HG03342 (cell line): ENCODE measurements at regions not wholly inside any gene's neighbourhood (a gene's known extent, or its start where the extent isn't known, plus 50 kb on each side); places are given as distances from the start of the nearest gene placed in this dataset.

Experiments used
- ATAC-seq: cut with Tn5 transposase; IDR thresholded peaks from one replicate; pipeline ENCODE4 v1.9.1; 2021; ENCODE audit warnings: mild to moderate bottlenecking, moderate library complexity; ENCODE audit not compliant: unreplicated experiment

DNA sequence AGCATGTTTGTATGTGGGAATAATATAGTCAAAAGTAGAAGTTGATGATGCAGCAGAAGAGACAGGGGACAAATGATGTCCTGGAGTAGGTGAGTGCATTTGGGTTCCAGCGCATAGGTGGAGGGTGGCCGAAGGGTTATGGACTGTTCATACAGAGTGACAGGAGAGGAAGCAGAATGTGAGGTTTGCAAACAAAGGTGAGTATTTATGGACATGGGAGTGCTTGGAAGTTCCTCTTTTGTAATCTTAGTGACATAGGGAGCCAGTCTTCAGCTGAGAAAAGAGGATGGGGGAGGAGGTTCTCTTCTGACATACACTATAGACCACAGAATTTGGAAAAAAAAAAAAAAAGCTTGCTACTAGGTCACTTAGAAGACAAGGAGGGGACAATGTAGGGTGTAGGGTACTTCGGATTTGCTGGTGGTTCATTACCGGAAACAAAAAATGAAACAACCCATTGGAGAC lies 331.6 kb downstream of the DLEU7 start:
- peak; percentile 72 for ATAC-seq

DNA sequence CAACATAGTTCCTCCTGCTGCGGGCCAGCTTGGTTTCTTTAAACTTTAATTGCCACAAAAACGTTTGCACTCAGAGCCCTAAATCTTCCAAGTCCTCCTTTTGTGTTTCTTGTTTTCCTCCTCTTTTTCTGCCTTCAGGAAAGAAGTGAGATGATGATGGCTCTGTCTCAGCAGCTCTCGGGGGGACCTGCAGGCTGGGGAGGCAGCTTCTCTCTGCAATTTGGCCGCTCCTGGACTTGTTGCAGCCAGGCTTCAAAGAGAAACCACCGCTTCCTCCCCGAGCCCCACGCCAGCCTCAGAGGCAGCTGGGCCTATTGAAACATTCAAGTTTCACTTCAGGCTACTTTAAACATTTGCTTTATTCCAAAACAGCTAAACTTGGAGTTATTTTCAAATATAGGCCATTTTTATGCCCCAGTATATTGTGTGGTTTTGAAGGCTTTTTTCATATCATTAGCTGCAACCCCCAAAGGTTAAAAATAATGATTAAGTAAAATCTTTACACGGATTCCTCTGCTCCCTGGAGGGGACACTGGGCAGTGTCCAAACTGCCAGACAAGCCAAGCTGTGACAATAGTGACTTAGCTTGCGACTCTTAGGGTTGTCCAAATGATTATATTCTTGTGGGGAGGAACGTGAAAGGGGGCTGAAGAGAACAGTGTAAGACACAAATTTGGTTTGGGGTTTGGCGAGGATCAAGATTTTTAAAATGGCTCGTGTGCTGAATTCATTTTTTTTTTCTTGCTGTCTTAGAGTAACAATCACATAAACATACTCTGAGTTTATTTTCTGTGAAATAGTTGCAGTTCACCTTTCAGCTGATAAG lies 330.8 kb downstream of the DLEU7 start:
- peak; percentile 74 for ATAC-seq

GRCh38 chr13:50513300-50513877 lies 330.1 kb downstream of the DLEU7 start:
- ATAC-seq, result peak; percentile 4

DNA sequence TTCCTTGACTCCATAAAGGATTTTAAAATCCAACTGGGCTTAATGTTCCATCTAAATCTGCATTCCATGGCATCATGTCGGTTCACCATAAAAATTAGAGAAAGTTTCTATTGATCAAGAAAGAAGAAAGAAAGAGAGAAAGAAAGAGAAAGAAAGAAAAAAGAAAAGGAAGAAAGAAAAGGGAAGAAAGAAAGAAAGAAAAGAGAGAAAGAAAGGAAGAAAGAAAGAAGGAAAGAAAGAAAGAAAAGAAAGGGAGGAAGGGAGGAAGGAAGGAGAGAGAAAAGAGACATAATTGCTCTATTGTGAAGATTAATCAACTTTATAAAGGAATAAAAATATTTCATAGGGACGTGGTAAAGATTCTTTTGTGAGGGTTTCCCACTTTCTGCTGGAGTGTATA lies 329.2 kb downstream of the DLEU7 start:
- ATAC-seq, result no peak

DNA sequence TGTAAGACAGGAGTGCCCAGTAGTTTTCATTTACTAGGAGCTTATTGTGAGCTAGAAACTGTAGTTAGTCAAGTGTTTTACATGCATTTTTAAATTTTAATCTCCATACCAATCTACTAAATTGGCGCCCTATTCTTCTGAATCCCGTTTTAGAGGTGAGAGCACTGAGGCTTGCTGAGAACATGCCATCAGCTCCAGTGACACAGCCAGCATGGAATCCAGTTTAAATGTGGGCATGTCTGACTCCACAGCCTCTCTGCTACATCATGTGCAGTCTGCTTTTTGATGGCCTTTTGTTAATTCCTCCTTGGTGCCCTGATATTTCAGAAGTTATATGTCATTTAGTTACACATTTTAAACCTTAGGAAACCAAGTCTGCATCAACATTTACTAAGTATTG lies 325.4 kb downstream of the DLEU7 start:
- no peak for ATAC-seq

DNA sequence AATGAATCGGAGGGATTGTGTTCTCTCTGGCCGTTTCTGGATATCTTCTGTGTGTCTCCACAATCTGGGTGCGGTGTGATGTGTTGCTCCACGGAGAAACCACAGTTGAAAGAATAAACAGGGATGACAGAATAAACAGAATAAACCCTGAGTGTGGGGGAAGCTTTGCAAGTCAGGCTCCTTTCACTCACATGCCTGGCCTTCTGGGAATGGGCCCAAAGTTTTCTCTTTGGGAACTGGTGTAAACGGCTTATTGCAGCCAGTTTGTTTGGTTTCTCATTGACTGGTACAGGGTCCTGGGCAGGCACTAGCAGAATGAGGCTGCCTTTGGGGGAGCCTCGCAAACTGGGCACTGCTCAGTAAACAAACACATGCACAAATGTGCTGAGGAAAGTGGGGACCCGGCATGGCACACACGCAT lies 324.7 kb downstream of the DLEU7 start:
- no peak for ATAC-seq

DNA sequence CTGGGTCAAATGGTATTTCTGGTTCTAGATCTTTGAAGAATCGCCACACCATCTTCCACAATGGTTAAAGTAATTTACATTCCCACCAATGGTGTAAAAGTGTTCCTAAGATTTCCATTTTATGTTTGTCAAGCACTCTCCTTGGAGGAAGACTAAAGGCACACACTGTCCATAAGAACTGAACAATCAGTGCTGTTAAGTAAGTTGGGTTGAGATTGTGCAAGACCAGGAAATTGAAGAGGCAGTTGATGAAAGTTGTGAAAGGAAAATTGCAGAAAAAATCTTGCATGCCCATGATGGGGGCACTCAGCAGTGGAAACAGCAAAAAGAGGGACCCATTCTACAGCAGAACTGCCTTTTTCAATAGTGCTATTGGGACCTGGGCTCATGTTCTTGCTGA lies 323.6 kb downstream of the DLEU7 start:
- no peak for ATAC-seq

- no peak for ATAC-seq
Observed at GRCh38 chr13:50521006-50521830, 322.3 kb downstream of the DLEU7 start.

DNA sequence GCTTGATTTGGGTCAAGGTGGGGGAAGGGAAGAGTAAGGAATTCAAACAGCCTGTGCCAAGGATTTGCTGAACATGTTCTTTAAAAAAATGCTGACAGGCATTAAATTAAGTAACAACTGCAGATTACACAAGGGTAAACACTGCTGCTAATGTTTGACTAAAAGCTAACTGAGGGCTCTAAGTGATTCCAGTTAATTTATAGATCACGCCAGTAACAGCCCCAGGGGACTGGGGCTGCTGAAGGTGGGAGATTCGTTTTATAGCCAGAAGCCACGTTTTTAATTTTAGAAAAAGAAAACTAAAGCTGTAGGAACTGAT lies 321.7 kb downstream of the DLEU7 start:
- no peak for ATAC-seq

GRCh38 chr13:50522506-50522905 lies 321.0 kb downstream of the DLEU7 start:
- no peak for ATAC-seq

GRCh38 chr13:50523307-50523706 lies 320.2 kb downstream of the DLEU7 start:
- ATAC-seq, result no peak

- no peak for ATAC-seq
Observed at GRCh38 chr13:50524560-50524959, 318.9 kb downstream of the DLEU7 start.

- ATAC-seq, result no peak
Observed at GRCh38 chr13:50526661-50527071, 316.8 kb downstream of the DLEU7 start.

GRCh38 chr13:50527188-50527587 lies 316.3 kb downstream of the DLEU7 start:
- ATAC-seq, result no peak

- ATAC-seq, result no peak
Observed at GRCh38 chr13:50527612-50528509, 315.6 kb downstream of the DLEU7 start.

DNA sequence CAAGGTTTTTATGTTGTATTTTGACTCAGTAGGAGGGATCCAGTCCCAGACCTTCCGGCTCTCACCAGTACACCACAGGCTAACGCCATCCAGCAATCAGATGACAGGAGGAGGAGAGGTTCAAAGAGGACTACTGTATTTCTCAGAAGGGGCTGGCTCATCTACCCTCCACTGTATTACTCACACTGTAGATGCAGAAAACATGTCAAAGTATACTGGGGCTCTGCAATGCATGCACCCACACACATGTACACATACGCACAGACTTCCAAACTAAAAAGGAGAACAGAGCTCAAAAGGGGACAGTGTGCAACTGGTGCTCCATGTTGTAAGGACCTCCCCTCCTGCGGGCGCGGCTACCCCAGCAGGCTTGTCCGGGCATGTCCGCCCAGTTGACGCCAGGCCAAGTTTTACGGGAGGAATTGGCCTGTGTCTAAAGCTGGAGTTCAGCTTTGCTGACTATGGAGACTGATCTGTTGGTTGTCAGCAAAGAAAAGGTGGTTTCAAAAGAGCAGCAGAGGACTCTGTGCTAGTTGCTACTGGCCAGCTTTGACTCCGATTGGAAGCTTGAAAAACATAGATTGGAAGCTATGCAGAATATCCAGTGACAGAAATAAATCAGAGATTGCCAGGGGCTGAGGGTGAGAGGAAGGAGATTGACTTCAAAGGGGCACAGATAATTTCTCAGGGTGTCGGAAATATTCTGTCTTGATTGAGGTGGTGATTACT lies 314.2 kb downstream of the DLEU7 start:
- ATAC-seq, result no peak

DNA sequence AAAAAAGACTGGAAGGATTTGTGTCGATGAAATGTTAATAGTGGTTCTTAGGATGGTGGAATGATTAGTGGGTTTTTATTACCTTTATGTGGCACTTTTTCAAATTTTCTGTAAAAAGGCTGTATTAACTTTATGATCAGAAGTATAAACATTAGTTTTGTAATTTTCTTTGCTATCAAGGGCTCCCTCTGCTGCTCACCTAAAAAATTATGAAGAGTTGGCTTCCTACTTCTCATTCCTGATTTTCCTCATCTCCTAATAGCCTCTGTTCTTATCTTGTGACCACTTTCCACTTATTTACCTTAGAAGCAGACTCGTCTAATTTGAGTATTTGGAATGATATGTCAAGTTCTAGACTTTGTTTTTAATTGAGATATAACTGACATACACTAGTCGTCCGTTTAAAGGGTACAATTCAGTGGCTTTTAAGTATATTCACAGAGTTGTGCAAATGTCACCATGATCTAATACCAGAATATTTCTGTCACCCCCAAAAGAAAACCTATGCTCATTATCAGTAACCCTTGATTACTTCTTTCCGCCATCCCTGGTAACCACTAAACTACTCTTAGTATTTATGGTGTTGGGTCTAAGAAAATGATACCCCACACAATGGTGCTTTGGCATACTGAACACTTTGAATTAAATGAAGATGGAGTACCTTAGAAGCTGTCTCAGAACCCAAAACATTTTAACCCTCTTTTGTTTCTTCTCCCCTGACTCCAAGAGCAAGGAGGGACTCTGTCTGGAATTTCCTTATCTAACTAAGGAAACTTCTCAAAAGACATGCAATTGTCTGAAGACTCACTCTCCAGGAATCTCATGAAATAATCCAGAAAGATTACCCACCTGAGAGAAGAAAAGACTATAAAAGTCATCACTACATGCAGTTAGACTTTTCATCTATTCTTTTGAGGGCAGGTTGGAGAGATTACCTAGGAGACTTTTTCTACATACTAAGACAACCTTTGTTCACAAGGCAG lies 311.3 kb downstream of the DLEU7 start:
- ATAC-seq, result no peak

GRCh38 chr13:50535050-50535449 lies 308.4 kb downstream of the DLEU7 start:
- ATAC-seq, result no peak

DNA sequence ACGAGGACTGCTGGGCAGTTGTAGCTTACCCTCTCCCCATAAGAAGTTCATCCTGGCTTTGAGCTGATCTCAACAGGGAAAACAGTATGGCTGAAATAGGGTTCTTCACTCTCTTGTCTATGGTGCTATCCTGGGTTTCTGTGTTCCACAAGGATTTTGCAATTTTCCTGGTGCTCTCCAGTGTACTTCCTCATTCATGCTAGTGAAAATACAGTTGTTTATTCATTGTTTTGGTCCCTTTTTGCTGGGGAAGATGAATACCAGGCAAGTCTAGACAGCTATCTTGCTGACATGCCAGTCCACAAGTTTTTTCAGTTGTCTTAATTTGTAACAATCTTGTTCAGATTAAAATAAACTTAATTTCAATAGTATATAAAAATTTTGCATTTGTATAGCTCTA lies 306.5 kb downstream of the DLEU7 start:
- no peak for ATAC-seq
